ENCODE measurements at regions not wholly inside any gene's neighbourhood (a gene's known extent, or its start where the extent isn't known, plus 50 kb on each side); places are given as distances from the start of the nearest gene placed in this dataset.
"Not testable (repeated sequence)": the region's sequence is repeated elsewhere in the genome, so short reads cannot be mapped to it uniquely, and the experiment has no call there.

DNA sequence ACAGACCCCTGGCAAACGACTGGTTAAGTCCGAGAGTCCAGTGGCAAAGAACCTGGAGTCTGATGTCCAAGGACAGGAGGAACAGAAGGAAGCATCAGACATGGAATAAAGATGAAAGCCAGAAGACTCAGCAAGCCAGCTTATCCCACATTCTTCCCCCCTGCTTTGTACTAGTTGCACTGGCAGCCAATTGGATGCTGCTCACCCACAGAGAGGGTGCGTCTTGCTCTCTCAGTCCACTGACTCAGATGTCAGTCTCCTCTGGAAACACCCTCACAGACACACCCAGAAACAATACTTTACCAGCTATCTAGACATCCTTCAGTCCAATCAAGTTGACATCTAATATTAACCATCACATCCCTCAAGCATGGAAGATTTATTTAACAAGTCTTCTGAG lies 1265.8 kb upstream of the CNTN5 start:
- no peak for DNase-seq (ENCODE audit: low spot score)

DNA sequence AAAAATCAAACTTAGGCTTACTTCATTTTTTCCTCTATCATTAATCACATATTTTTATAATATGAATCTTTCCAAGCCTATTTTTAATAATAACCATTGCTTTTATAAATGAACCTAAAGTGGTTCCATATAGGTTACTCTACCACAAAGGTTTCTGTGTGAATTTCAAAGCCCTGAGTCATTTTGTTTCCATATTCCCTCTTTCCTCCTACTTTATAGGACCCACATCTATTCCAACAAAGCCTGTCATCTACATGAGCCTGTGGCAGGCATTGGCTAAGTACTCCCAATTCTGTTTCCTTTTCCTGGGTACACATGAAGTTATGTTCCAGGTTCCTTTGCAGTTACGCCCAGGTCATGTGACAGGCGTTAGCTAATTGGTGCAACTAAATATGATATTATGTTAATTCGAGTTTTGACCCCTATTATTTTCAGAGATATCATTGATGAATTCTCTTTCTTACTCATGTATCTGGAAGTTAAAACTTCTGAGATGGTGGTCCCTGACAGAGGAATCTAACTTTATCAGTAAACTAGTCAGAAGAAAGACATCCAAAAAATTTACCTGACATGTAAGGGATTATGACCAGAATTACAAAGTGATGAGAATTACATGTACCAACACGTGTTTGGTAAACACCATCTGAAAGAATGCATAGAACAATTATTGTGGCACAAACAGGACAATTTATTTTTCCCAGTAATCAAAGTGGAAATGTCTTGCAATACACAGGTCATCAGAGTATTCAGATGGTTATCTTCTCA lies 1264.0 kb upstream of the CNTN5 start:
- no peak for DNase-seq (ENCODE audit: low spot score)

DNA sequence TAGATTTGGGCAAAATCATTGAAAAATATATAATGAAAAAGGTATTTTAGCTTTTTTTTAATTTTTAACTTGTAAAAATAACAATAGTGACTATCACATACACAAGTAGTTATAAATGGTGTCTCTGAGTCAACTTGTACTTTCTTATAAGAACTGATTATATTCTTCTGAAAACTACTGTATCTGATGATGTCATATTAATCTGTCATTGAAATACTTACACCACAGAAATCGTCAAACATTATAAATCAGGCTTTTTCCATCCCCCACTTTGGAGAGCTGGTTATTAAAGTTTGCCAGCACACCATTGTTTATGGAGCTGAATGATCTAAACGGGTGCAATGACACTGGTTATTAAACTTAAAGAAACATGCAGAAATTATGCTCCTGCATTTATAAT lies 1259.6 kb upstream of the CNTN5 start:
- DNase-seq (ENCODE audit: low spot score): no peak

DNA sequence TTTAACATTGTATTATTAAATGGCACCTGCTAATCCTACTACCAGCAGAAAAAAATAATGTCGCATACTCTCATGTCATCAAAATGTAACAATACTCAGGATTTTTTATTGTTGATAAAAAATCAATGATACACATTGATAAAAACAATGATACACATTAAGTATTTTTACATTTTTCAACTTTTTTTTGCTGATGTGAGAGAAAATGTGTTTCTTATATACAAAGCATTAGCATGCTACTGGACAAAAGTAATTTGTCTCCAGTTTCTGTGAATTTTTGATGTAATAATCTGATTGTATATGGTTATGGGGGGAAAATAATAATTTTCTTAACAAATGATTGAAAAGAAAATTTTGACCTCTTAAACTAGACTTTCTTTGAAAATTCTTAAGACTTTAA lies 1256.6 kb upstream of the CNTN5 start:
- no peak for DNase-seq (ENCODE audit: low spot score)

DNA sequence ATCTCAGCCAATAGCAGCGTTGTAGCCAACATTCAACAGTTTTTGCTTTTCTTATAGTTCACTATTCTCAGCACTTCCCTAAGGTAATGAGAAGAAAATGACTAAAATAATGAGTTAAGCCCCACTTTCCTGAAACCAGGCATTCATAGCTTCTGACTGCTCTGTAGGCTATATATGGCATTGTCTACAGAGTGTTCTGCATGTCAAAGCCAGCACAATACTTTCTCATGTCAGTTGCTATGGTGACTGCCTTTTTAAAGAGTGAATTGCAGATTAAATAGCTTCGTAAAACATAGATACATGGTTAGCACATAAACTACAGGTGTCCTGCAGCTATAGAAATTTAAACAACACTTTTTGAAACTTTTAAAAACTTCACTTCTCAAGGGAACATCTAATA lies 1256.1 kb upstream of the CNTN5 start:
- no peak for DNase-seq (ENCODE audit: low spot score)

DNA sequence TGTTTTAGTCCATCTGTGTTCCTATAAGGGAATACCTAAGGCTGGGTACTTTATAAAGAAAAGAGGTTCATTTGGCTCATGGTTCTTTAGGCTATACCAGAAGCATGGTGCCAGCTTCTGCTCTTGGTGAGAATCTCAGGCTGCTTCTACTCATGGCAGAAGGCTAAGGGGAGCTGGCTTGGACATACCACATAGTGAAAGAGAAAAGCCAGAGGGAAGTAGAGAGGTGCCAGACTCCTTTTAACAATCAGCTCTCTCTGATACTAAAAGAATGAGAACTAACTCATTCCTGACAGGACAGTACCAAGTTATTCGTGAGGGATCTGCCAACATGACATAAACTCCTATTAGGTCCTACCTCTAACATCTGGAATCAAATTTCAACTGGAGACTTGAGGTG lies 1250.2 kb upstream of the CNTN5 start:
- DNase-seq (ENCODE audit: low spot score): no peak

DNA sequence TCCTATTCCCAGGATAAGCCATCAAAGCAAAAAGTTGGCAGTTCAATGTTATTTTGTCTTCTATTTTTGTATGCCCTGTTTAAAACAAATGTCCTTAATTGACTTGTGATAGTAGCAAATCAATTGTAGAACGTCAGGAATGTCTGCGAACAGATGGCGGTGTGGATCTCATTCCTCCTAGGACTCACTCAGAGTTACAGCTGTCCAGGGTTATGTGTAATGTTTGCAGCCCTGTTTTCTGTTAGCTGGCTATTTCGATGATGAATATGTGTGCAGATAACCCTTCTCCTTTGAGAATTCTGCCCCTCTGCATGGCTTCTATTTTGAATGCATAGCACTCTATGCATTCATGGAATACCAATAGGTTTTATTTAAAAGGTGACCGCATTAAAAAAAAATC lies 1248.0 kb upstream of the CNTN5 start:
- DNase-seq (ENCODE audit: low spot score): no peak

DNA sequence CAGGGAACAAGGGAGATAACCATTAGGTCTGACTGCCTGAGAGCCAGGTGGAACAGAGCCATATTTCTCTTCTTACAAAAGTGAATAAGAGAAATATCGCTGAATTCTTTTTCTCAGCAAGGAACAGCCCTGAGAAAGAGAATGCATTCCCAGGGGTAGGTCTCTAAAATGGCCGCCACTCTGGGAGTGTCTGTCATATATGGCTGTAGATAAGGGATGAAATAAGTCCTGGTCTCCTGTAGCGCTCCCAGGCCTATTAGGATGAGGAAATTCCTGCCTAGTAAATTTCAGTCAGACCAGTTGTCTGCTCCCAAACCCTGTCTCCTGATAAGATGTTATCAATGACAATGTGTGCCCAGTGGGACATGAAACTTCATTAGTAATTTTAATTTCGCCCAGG lies 1236.4 kb upstream of the CNTN5 start:
- not testable (repeated sequence) for DNase-seq (ENCODE audit: low spot score)

DNA sequence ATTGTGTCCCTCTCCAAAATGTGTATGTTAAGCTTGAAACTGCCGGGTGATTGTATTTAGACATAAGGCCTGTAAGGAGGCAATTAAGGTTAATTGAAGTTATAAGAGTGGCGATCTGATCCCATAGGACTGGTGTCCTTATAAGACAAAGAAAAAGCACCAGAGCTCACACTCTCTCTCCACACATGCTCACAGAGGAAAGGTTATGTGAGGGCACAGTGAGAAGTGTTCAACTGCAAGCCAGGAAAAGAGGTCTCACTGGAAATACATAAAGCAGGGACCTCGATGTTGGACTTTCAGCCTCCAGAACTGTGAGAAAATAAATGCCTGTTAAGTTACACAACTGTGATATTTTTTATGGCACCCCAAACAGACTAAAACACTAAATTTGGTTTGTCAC lies 1233.8 kb upstream of the CNTN5 start:
- DNase-seq (ENCODE audit: low spot score): no peak

DNA sequence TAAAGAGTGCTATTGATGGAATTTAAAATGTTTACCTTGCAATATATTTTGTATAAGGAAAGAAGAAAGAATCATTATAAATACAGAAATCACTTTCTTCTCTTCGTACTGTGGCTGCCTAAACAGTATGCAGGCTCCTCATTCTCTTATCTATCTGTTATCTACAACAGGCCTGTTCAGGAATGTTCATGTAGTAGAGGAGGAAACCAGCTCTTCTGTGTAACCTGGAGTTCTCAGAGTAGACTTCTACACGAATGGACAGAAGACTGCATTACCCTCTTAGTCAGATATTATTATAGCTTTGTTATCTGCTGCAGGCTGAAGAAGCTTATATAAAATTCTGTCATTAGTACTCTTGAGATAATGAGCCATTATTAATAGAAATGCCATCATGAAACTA lies 1225.9 kb upstream of the CNTN5 start:
- DNase-seq (ENCODE audit: low spot score): no peak

DNA sequence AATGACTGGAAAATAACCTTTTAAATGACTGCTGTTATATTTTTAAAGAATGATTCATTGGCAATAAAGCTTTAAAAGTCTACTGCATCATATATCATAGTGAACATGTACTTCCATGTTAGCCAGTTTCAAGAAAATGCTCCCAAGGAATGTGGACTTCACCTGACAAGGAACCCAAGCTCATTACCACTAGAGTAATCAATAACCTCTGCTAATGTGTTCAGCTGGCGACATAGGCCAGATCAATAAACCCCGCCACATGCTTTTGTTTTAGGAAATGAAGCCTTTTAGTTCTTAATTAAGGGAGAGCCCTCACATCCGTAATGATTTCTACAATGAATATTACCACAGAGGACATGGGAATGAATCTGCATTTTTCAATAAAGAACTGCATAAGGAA lies 1219.9 kb upstream of the CNTN5 start:
- DNase-seq (ENCODE audit: low spot score): no peak

DNA sequence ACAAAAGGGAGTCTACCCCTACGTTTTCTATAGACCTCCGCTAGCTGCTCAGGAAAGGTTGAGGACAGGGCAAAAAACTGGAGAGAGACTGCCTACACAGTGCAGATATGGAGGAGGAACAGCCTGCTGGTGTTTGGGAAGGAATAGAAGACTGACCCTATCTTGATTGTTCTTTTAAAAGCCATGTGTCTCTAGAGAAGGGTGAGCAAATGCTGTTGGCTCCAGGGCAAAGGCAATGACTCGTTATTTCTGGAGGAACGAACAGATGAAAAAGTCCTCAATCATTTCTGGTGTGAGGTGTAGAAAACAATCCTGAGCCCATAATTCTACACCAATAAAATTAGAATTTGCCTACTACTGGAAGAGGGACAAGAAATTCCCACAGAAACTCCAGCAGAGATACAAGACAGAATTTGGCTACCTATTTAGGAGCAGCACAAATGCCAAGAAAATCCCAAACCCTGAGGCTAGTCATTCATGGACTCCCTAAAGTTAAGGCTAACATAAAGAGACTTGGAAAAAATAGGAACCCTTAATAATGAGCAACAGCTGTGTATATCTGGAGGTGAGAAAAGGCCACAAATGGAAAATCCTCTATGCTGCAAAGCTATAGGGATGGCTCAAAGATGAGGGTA lies 1206.3 kb upstream of the CNTN5 start:
- DNase-seq (ENCODE audit: low spot score): no peak

DNA sequence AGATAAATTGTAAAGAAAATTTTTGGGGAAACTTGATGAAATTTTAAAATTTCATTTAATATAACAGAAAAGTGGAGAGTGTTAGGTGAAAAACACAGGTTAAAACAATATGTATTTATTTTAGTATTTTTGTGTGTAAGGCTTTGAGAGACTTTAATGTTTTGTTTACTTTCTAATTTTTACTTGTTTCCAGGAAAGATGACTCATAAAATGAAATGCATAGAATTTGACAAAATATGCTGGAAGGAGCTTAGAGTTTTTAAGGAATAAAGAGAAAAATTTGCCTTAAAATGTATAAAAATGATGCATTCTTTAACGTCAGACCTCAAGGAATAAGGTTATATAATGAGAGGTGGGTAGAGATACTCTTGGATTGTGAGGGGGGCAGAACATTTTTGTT lies 1205.1 kb upstream of the CNTN5 start:
- no peak for DNase-seq (ENCODE audit: low spot score)

DNA sequence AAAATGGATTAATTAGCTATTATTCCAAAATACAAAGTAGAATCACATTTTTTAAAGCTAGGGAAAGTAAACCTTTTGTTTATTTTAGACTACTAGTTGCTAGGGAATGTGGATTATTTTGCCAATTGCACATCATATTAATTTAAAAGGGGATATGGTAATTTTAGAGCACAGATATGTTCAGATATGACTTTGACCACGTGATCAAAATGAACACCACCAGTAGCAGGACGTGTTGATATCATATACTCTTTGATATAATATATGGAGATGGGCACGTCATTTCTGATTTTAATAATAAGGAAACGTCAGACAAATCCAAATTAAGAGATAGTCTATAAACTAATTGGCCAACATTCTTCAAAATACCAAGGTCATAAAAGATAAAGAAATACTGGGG lies 1188.3 kb upstream of the CNTN5 start:
- DNase-seq (ENCODE audit: low spot score): no peak

DNA sequence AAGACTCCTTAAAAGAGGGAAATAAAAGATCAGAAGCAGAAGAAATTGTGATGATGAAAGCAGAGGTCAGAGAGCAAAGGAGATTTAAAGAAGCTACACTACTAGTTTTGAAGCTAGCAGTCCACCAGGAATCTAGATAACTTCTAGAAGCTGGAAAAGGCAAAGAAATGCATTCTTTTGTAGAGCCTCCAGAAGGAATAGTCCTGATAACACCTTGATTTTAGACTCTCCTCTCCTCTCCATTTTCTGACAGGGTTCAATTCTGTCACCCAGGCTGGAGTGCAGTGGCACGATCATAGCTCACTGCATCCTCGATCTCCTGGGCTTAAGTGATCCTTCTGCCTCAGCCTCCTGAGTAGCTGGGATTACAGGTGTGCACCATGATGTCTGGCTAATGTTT lies 1187.3 kb upstream of the CNTN5 start:
- no peak for DNase-seq (ENCODE audit: low spot score)

DNA sequence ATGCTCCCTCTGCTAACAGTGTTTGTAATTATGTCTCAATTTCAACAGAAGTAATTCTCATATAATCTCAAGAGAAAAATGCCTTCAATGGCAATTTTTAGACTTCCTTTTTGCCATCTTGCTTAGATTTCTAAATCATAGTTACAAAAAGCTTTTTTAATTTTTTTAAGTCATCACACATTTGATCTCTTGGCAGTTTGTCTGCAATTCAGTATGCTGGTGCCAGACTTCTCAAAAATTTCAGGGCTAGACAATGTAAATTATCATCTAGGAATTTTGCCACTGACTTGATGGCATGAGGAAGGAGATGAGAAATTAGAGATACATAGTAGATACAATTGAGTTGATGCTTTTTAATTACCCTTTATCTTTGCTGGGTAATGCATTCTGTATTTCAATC lies 1176.7 kb upstream of the CNTN5 start:
- DNase-seq (ENCODE audit: low spot score): no peak

DNA sequence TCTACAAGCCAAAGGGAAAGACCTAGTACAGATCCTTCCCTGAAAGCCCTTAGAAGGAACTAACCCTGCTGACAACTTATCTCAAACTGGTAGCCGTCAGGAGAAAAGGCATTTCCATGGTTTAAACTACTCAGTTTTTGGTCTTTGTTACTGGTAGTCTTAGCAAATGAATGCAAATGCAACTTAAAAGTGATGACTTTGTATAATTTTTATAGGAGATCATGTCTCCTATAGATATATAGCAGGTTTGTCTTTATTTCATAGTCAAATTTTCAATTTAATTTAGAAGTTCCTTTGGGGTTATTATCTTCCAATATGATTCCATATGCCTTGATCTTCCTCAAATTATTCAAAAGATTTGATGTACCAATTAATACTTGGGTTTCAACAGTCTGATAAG lies 1173.0 kb upstream of the CNTN5 start:
- no peak for DNase-seq (ENCODE audit: low spot score)

DNA sequence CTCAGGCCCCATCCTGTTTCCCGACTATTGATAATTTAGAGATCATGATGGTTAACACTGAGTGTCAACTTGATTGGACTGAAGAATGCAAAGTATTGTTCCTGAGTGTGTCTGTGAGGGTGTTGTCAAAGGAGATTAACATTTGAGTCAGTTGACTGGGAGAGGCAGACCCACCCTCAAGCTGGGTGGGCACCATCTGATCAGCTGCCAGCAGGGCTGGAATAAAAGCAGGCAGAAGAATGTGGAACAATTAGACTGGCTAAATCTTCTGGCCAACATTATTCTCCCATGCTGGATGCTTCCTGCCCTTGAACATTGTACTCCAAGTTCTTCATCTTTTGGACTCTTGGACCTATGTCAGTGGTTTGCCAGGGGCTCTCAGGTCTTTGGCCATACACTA lies 1170.0 kb upstream of the CNTN5 start:
- DNase-seq (ENCODE audit: low spot score): no peak

DNA sequence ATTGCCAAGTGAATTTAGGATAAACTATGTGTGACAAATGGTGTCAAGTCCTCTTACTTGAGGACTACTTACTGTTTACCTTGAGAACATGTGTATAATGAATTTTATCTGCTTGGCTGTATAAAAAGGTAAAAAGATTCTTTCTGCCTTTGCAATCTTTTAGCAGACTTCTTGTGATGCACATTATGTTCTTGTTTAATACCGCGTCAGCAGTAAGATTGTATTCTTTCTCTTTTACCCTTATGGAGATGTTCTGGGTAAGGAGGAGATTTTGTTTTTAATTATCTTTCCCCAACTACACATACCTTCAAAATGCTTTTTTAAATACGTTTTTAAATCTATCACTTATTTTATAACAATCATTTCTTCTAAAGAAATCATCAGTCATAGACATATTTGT lies 1166.4 kb upstream of the CNTN5 start:
- DNase-seq (ENCODE audit: low spot score): no peak

DNA sequence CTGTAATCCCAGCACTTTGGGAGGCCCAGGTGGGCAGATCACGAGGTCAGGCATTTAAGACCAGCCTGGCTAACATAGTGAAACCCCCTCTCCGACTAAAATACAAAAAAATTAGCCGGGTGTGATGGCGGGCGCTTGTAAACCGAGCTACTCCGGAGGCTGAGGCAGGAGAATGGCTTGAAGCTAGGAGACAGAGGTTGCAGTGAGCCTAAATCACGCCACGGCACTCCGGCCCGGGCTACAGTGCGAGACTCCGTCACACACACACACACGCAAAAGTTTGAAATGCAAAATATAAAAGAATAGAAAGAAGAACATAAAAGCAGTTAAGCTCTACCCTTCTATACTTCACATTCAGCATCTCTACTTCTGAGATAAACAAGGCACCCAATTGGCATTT lies 1165.9 kb upstream of the CNTN5 start:
- no peak for DNase-seq (ENCODE audit: low spot score)

DNA sequence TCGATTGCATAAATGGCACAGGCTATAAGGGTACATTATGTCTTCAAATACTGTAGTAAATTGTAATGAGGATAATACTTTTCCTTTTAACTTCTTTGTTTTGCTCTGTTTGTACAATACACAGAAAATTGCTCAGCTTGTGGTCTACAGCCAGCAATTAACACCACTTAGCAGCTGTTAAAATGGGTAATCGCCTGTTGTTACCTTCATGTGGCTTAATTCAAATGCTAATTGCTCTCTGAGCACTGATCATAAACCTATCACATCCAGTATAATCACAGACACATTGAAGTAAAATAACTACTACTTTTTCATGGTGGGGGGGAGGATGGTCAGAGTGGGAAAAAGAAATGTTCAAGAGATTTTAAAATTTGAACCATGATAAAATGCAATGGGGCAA lies 1164.1 kb upstream of the CNTN5 start:
- DNase-seq (ENCODE audit: low spot score): no peak

DNA sequence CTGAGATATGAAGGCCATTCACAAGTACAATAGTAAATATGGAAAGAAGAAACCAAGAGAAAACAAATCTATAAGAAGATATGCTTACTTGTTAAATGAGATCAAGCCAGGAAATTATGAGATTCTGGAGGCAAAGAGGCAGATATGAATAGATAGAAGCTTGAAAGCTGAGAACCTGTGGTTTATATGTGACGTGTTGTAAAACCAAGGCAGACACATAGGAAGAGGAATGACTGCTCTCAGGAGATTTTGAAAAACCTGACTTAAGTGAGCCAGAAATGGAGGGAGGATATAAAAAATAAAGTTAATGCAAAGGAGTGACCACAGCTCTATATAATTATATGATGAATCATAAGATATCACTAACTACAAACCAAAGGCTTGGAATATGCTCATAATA lies 1160.5 kb upstream of the CNTN5 start:
- DNase-seq (ENCODE audit: low spot score): no peak

DNA sequence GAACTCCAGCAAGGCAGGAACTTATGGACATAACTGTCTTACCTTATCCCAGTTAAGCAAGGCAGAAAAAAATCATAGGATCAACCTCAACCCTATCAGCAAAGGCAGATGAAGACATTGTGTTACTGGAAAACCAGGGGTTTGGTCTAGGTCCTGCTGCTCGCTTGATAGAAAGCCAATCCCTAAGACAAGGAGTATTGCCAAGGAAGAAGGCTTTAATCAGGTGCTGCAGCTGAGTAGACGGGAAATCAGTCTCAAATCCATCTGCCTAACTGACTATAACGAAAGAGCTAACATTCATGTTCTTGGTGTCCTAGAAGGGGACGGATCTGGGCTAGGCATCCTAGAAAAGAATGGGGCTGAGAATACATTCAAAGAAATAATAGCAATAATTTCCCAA lies 1158.7 kb upstream of the CNTN5 start:
- DNase-seq (ENCODE audit: low spot score): no peak

DNA sequence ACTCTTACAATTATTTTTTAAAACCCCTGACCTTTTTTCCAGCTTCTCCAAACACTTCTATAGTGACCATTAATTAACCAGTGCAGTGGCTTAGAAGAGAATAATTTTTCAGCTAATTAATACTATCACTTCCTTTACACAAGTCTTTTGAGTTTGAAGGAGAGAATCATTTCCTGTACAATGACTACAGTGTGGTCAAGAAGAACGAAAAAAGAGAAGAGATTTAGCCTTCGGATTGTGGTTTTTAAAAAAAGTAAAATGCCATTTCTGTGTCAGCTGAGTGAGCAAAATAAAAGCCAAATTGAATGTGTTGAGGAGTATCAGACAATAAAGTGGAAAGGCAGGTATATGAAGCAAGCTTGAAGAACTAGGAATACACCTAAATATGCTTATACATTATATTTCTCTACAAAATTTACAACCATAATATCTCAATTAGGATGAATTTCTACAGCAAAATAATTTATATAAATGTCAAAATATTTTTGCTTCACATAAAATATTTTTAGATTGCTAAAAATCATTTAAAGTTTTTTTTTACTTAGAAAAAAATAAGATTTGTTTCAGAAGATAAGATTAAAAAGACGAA lies 1155.2 kb upstream of the CNTN5 start:
- DNase-seq (ENCODE audit: low spot score): no peak

Measured in HuH-7.5 (cell line).